Left ventricle myocardium superior (tissue), 1 donor: ENCODE measurements at regions not wholly inside any gene's neighbourhood (a gene's known extent, or its start where the extent isn't known, plus 50 kb on each side); places are given as distances from the start of the nearest gene placed in this dataset.

Experiments
- ATAC-seq: fragments of 200-7000 bp; cut with Tn5 transposase; one replicate; pipeline ENCODE4 v1.9.1; 2020; ENCODE audit warnings: mild to moderate bottlenecking, moderate library complexity
- DNase-seq: peaks from one replicate; pipeline ENCODE4 v3.0.0-alpha.2; 2020
- intact Hi-C: fragments of 100-400 bp; cut with micrococcal nuclease; formaldehyde crosslinking; loops from one replicate; pipeline ENCODE4 v1.11.0; 2022
- donor health status: DM: no; HTN: yes; CAD: no; lungs with severe emphysema.

GRCh38 chr16:35221482-35222185 lies 1762.2 kb downstream of the TP53TG3F start:
- intact Hi-C loops: no loop called here
- DNase-seq: no peak
- no peak for ATAC-seq

GRCh38 chr16:35234679-35235078 lies 1775.3 kb downstream of the TP53TG3F start:
- no peak for ATAC-seq
- DNase-seq: no peak
- intact Hi-C loops: no loop called here

- ATAC-seq (no peak), DNase-seq (no peak)
- intact Hi-C loops: no loop called here
These were observed 1780.1 kb downstream of the TP53TG3F start for GRCh38 chr16:35239561-35239960.

DNA sequence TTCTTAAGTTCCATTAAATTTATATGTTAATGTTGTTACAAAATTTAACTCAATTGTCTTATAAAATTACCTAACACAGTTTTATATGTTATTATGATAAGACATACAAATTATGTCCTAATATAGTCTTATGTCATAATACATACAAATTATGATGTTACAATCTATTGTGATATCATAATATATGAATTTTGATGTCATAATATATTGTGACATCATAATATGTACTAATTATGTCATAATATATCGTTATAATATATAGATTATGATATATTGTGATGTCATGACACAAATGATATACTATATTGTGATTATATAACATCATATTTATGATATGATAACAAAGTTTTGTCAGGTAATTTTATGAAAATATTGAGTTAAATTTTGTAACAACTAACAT lies 1789.6 kb downstream of the TP53TG3F start:
- DNase-seq (no peak), ATAC-seq (no peak)
- intact Hi-C loops: no loop called here

GRCh38 chr16:35252356-35252936 lies 1793.0 kb downstream of the TP53TG3F start:
- ATAC-seq: no peak
- intact Hi-C loops: no loop called here
- no peak for DNase-seq

GRCh38 chr16:35255186-35255803 lies 1795.9 kb downstream of the TP53TG3F start:
- DNase-seq: no peak
- ATAC-seq: no peak
- intact Hi-C loops: no loop called here

DNA sequence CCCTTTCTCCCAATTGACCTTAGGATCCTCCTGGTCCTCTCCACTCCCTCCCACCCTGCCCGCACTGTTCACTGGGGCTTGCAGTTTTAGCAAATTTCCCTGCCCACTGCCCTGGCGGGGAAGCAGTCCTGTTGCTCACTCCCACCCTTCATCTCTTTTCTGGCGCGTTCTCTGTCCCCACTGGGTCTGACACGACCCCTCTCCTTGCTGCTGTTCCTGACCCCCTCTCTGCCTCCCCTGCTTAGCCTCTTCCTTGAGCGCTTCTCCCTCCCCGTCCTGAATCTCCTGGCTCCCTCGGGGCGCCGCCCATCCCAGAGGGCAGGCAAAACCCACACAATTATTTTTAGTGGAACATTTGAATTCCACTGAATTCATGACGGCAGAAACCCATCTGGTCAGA lies 1796.4 kb downstream of the TP53TG3F start:
- ATAC-seq (no peak), DNase-seq (no peak)
- intact Hi-C loops: no loop called here

DNA sequence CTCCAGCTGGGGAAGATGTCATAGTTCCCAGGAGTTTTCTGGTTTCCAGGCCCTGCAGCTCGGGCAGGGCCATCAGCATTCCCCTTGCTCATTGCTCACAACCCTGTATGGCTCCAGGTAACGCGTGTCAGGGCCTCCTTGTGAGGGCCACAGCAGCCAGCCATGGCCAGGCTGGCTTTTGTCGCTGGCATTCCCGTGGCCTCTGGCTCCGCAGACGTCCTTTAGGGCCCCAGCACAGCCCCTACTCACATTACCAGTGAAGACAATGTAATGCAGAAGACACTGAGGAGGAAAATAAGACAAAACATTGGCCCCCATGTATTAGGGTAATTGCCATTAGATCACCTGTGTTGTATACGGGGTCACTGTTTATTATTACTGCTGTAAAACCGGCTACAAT lies 1799.0 kb downstream of the TP53TG3F start:
- no peak for DNase-seq
- intact Hi-C loops: no loop called here
- ATAC-seq: no peak

DNA sequence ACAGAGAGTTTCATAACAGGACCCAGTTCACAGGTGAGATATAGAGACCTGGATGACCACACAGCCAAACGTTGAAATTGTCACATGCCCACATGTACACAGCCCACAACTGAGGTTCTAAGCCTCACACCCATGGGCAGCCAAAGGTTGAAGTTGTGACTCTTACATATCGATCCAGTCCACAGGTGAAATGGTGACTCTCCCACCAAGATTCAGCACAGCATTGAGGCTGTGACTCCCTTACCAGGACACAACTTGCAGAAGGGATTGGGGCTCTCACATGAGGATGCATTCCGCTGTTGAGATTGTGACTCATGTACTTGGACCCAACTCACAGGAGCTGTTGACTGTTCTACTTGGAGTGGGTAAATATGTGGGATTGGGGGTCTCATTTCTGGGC lies 1836.4 kb downstream of the TP53TG3F start:
- ATAC-seq (no peak), DNase-seq (no peak)
- intact Hi-C loops: no loop called here

DNA sequence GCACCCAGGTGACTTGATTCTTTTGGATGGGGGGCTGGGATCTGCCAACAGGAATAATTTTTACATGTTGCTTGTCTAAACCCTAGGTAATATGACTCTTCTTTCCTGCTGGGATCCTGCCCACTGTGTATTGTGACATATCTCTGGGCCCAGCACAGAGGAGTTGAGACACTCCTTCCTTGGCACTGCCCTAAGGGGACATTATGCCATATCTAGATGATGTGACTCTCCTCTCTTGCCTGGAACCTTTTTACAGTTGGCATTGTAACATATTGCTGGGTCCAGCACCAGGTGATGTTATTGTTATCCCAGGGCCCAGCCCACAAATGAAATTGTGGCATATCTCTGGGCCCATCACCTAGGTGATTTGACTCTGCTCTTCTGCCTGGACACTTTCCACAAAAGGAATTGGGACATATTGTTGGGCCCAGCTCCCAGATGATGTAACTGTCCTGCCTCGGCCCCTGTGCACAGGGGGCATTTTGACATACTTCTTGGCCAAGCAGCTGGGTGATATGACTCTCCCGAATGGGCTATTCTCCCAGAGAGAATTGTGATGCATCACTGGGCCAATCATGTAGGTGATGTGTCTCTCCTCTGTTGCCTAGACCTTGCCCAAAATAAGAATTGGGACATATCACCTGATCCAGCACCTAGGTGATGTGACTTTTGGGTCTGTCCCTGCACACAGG lies 1837.7 kb downstream of the TP53TG3F start:
- DNase-seq: no peak
- no peak for ATAC-seq
- intact Hi-C loops: no loop called here

DNA sequence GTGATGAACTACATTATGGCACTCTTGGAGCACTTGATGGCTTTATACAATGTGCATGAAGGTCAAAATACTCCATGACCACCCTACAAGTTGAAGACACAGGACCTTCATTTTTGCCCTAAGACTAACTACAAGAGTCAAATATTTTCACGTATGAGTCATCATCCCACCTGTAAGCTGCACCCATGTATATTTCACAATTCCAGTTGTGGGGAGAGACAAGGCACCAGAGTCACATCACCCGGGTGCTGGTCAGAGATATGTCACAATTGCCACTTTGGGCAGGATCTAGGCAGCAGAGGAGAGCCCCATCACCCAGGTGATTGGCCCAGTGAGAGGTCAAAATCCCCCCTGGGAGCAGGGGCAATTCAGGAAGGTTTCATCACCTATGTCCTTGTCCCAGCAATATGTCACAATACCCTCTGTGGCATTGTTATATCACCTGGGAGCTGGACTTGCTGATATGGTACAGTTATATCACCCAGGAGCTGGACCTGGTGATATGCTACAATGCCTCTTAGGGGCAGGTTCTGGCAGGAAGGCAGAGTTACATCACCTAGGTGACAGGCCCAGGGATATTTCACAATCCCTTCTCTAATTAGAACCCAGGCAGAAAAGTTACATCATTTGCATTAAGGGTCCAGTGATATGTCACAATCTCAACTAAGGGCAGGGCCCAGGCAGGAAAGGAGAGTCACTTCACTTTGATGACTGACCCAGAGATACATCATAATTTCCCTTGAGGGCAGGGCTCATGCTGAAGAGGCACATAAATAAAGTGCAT lies 1839.2 kb downstream of the TP53TG3F start:
- ATAC-seq (no peak), DNase-seq (no peak)
- intact Hi-C loops: no loop called here

DNA sequence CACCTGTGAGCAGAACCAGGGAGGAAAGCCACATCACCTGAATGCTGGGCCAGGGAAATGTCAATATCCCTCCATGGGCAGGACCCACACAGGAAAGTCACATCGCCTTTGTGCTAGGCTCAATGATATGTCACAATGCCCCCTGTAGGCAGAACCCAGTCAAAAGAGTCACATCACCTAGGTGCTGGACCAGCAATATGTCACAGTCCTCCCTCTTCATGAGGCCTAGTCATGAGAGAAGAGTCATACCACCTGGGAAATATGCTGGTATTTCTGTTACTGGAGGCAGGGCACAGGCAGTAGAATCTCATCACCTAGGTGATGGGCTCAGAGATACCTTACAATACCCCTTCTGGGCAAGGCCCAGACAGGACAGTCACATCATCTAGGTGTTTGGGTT lies 1843.4 kb downstream of the TP53TG3F start:
- intact Hi-C loops: no loop called here
- DNase-seq: no peak
- ATAC-seq: no peak

GRCh38 chr16:35305476-35305875 lies 1846.1 kb downstream of the TP53TG3F start:
- intact Hi-C loops: no loop called here
- ATAC-seq (no peak), DNase-seq (no peak)

DNA sequence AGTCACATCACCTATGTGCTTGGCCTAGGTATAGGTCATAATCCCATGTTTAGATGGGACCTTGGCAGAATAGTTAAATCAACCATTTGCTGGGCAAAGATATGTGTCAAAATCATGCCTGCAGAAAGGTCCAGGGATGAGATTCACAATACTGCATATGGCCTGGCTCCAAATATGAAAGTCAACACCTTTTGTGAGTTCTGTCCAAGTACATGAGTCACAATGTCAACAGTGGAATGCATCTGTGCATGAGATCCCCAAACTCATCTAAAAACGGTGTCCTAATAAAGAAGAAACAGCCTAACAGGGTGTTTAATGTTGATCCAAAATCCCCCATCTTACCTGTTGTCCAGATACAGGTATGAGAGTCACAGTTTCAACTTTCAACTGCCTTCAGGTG lies 1847.5 kb downstream of the TP53TG3F start:
- DNase-seq: no peak
- intact Hi-C loops: no loop called here
- no peak for ATAC-seq

DNA sequence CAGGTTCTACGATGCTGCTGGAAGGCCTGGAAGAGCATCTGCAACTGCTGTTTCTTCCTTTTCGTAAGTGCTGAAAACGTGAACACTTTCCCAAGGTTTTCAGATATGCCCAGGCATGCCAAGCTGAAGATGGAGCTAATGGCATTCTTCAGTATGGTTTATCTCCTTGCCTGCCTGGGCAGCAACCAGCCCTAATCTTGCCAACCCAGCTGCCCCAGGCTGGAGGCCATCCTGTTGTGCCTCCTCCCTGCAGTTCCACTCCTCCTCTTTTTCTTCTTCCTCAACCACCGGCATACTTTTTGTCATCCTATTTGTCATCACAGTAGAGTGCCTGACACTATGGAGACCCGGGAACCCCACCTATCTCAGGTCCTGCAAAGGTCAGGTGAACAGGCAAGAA lies 1849.3 kb downstream of the TP53TG3F start:
- intact Hi-C loops: no loop called here

GRCh38 chr16:35310999-35311398 lies 1851.6 kb downstream of the TP53TG3F start:
- ATAC-seq (no peak), DNase-seq (no peak)
- intact Hi-C loops: no loop called here

More for the DNA sequence above, 1849.3 kb downstream of the TP53TG3F start:
- DNase-seq: no peak
- ATAC-seq: no peak

DNA sequence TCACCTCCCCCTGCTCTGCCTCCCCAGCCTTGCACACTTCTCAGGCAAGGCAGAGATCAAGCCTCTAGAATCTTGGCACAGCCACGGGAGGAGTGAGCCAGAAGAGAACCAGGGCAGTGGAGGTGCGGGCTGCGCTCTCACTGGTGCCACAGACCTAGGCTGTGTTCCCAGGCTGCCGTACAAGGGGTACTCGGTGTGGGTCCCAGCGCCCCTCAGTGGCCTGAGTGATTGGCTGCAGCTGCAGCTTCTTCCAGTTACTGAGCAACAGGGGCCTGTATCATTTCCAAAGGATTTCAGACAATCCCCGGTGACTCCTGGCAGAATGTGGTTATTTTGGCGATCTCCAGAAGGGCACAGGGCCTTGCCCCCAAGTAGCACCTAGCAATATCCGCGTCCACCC lies 1852.1 kb downstream of the TP53TG3F start:
- intact Hi-C loops: no loop called here
- no peak for ATAC-seq

GRCh38 chr16:35314298-35314697 lies 1854.9 kb downstream of the TP53TG3F start:
- DNase-seq (no peak), ATAC-seq (no peak)
- intact Hi-C loops: no loop called here

More for the DNA sequence above, 1852.1 kb downstream of the TP53TG3F start:
- no peak for DNase-seq

DNA sequence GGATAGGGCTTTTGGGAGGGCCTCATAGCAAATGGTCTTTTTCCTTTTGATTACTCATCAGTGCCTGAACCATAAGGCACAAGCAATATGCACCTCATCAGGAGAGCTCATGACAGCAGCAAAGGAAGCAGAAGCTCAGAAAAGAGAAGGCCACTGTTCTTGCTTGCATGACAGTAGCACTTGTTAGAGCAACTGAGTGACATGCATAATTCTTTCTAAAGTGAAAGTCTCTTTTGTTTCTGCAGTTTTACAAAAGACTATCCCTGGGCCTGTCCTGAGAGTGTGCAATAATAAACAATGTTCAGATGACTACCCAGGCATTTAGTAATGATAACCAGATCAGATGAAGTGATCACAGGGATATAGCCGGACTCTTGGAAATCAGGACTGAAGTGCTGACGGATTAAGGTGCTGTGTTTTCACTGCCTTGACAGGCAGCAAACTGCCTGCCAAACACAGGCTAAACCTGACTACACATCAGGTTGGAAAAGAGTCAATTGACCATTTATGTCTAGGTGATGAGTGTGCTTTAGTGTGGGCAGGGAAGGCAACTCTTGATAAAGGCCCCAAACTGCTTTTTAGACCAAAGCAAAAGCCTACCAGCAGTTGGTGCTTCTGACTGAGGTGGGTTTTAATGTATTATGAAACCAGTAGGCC lies 1860.3 kb downstream of the TP53TG3F start:
- DNase-seq: no peak
- ATAC-seq: no peak
- intact Hi-C loops: no loop called here
